ENCODE measurements at regions not wholly inside any gene's neighbourhood (a gene's known extent, or its start where the extent isn't known, plus 50 kb on each side); places are given as distances from the start of the nearest gene placed in this dataset.

DNA sequence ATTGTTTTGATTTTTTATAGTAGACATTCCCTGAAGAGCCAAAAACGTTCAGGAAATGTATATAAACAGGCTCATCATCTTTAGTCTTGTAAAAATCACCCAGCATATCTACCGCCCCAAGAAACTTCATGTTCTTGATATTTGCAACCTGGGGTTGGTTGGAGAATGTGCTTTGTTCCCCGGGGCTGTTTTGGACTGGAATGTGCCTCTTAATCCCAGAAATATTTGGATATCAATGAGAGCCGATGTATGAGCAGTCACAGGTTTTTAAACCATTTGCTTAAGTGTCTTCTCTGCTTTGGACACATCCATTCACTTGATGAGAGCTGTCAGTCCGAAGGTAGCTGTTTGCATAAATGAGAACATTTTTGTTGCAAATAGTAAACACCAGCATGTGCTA is 449.7 kb downstream of the PCDH7 start:
- TF ChIP-seq EZH2 (IDR thresholded peaks at IDR 0.05), result no peak
- TF ChIP-seq, protein P1, sequence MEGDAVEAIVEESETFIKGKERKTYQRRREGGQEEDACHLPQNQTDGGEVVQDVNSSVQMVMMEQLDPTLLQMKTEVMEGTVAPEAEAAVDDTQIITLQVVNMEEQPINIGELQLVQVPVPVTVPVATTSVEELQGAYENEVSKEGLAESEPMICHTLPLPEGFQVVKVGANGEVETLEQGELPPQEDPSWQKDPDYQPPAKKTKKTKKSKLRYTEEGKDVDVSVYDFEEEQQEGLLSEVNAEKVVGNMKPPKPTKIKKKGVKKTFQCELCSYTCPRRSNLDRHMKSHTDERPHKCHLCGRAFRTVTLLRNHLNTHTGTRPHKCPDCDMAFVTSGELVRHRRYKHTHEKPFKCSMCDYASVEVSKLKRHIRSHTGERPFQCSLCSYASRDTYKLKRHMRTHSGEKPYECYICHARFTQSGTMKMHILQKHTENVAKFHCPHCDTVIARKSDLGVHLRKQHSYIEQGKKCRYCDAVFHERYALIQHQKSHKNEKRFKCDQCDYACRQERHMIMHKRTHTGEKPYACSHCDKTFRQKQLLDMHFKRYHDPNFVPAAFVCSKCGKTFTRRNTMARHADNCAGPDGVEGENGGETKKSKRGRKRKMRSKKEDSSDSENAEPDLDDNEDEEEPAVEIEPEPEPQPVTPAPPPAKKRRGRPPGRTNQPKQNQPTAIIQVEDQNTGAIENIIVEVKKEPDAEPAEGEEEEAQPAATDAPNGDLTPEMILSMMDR (IDR thresholded peaks at IDR 0.05 in 2 of 3, conservative IDR thresholded peaks at IDR 0.05 in 1 of 3; ENCODE audit: borderline replicate concordance in 1 of 3, insufficient read depth in 1 of 3, low read depth in 2 of 3, low read length in 2 of 3), result no peak

Measured in HCT116 (cell line).